CD1c-positive myeloid dendritic cell (primary cell): ENCODE measurements at regions not wholly inside any gene's neighbourhood (a gene's known extent, or its start where the extent isn't known, plus 50 kb on each side); places are given as distances from the start of the nearest gene placed in this dataset.

Experiments used
- DNase-seq: peaks from one replicate; pipeline ENCODE4 v3.0.0-alpha.2; 2016; ENCODE audit errors: extremely low spot score

GRCh38 chr10:62548686-62549085, 174.5 kb downstream of the ZNF365 start:
- DNase-seq: no peak

GRCh38 chr10:62550173-62550572, 176.0 kb downstream of the ZNF365 start:
- no peak for DNase-seq

GRCh38 chr10:62554632-62555199, 180.5 kb downstream of the ZNF365 start:
- peak; percentile 63 for DNase-seq

- DNase-seq: no peak
These were observed 185.5 kb downstream of the ZNF365 start for GRCh38 chr10:62559481-62560200.

- no peak for DNase-seq
These were observed 186.1 kb downstream of the ZNF365 start for GRCh38 chr10:62560201-62560819.

GRCh38 chr10:62561151-62561550, 187.0 kb downstream of the ZNF365 start:
- DNase-seq: no peak

- no peak for DNase-seq
These were observed 187.9 kb downstream of the ZNF365 start for GRCh38 chr10:62562101-62562500.

- no peak for DNase-seq
These were observed 188.6 kb downstream of the ZNF365 start for GRCh38 chr10:62562795-62563194.

GRCh38 chr10:62573929-62574328, 199.8 kb downstream of the ZNF365 start:
- no peak for DNase-seq

- DNase-seq: no peak
These were observed 202.9 kb downstream of the ZNF365 start for GRCh38 chr10:62577076-62577475.

- DNase-seq: peak; percentile 70
These were observed 203.6 kb downstream of the ZNF365 start for GRCh38 chr10:62577666-62578291.

- DNase-seq: no peak
These were observed 204.1 kb downstream of the ZNF365 start for GRCh38 chr10:62578301-62578700.

- DNase-seq: peak; percentile 20
These were observed 204.7 kb downstream of the ZNF365 start for GRCh38 chr10:62578916-62579315.

GRCh38 chr10:62580396-62580795, 206.2 kb downstream of the ZNF365 start:
- DNase-seq: no peak

- no peak for DNase-seq
These were observed 207.2 kb downstream of the ZNF365 start for GRCh38 chr10:62581351-62581750.

GRCh38 chr10:62582101-62582705, 208.0 kb downstream of the ZNF365 start:
- DNase-seq: peak; percentile 87

- peak; percentile 53 for DNase-seq
These were observed 208.6 kb downstream of the ZNF365 start for GRCh38 chr10:62582804-62583208.

- DNase-seq: peak; percentile 49
These were observed 209.9 kb downstream of the ZNF365 start for GRCh38 chr10:62583876-62584615.

- DNase-seq: peak; percentile 22
These were observed 210.6 kb downstream of the ZNF365 start for GRCh38 chr10:62584731-62585130.

- no peak for DNase-seq
These were observed 211.1 kb downstream of the ZNF365 start for GRCh38 chr10:62585211-62585775.

- DNase-seq: no peak
These were observed 212.8 kb downstream of the ZNF365 start for GRCh38 chr10:62587011-62587410.
